ENCODE measurements at regions not wholly inside any gene's neighbourhood (a gene's known extent, or its start where the extent isn't known, plus 50 kb on each side); places are given as distances from the start of the nearest gene placed in this dataset.

GRCh38 chr7:81248420-81248819 is 329.6 kb upstream of the SEMA3C start:
- DNase-seq (ENCODE audit: low read depth in 1 of 2, low spot score in 2 of 2) (no peak), FAIRE-seq (peak; percentile 60)
- H3K18ac ChIP-seq (ENCODE audit: extremely low read depth, low read length), result no peak overlapping the region
- no peak overlapping the region for H2AK5ac ChIP-seq (ENCODE audit: low read depth, low read length)
- no peaks in the 10 kb centered on the region for H3K9me3 ChIP-seq (ENCODE audit: insufficient read depth in 2 of 2, low read depth in 1 of 2, low read length in 1 of 2)
- H4K5ac ChIP-seq (ENCODE audit: insufficient read length, low read depth, low read length), result no peak overlapping the region
- no peak overlapping the region for H2BK120ac ChIP-seq (replicated peaks; ENCODE audit: low read depth, low read length)
- H4K20me1 ChIP-seq (replicated peaks in 1 of 2; ENCODE audit: control insufficient read depth in 1 of 2, insufficient read depth in 2 of 2, low read length in 2 of 2), result no peaks in the 10 kb centered on the region
- no peak overlapping the region for H2BK20ac ChIP-seq (ENCODE audit: low read length)
- H3K27ac ChIP-seq (ENCODE audit: low read depth, low read length), result no peak overlapping the region
- H3K4me2 ChIP-seq (ENCODE audit: insufficient read depth in 1 of 2, low read depth in 2 of 2, low read length in 2 of 2), result no peak overlapping the region
- no peak overlapping the region for H2BK5ac ChIP-seq (ENCODE audit: low read depth, low read length)
- no peak overlapping the region for H3K23ac ChIP-seq (ENCODE audit: insufficient read length)
- H3K14ac ChIP-seq (ENCODE audit: insufficient read length), result no peak overlapping the region
- no peak overlapping the region for H2AFZ ChIP-seq (ENCODE audit: low read length)
- no peak overlapping the region for H3K56ac ChIP-seq (replicated peaks; ENCODE audit: insufficient read length, low read depth, low read length)
- H3K36me3 ChIP-seq (ENCODE audit: control insufficient read depth in 2 of 4, insufficient read depth in 4 of 4, low read length in 3 of 4), result no peaks in the 10 kb centered on the region
- H3K4ac ChIP-seq (replicated peaks; ENCODE audit: insufficient read length, low read depth, low read length), result no peak overlapping the region
- H3K9ac ChIP-seq (replicated peaks in 1 of 4; ENCODE audit: extremely low read depth in 1 of 4, low read depth in 3 of 4, low read length in 3 of 4), result no peak overlapping the region
- WGBS, 2 experiments (ENCODE audit: extremely low coverage in 1 of 2, insufficient coverage in 1 of 2, insufficient read length in 1 of 2, insufficient replicate concordance in 2 of 2, low coverage in 1 of 2, low lambda C conversion rate in 2 of 2, missing lambda C conversion rate in 1 of 2), result 94% methylated on average over 3 of the region's 3 CpGs; no CpG with 5 or more reads in 1 of the 2 experiments
- ChIA-PET POLR2A (ENCODE audit: partially characterized antibody) (no interaction called here), CTCF (ENCODE audit: partially characterized antibody) (interaction anchor here (0.9 to 1.2 kb wide), 3 partner anchors 12 to 332 kb away, joined by 3 read pairs; no protein-coding TSS in a partner anchor)
- H3K27me3 ChIP-seq (replicated peaks in 1 of 4; ENCODE audit: control insufficient read depth in 3 of 4, extremely low read depth in 1 of 4, insufficient read depth in 3 of 4, low read length in 3 of 4), result no peaks in the 10 kb centered on the region
- no peak overlapping the region for H4K8ac ChIP-seq (ENCODE audit: extremely low read depth, insufficient read depth, low read length)
- H4K91ac ChIP-seq (replicated peaks; ENCODE audit: insufficient read length, low read length), result no peak overlapping the region
- H3K4me1 ChIP-seq (replicated peaks in 1 of 4; ENCODE audit: control insufficient read depth in 3 of 4, insufficient read depth in 4 of 4, low read length in 3 of 4), result peaks cover 0 to 3% (median 0%) of the 10 kb centered on the region in 4 experiments; a peak in 2 of 7 replicates
- no peak overlapping the region for H2BK12ac ChIP-seq (ENCODE audit: low read depth, low read length)
- H3K23me2 ChIP-seq (ENCODE audit: low read depth, low read length), result no peaks in the 10 kb centered on the region
- H3K4me3 ChIP-seq (ENCODE audit: extremely low read depth in 1 of 4, insufficient read depth in 2 of 4, low read depth in 3 of 4, low read length in 4 of 4), result no peak overlapping the region
- H3K79me2 ChIP-seq (ENCODE audit: control insufficient read depth in 1 of 2, insufficient read depth in 2 of 2, low read length in 2 of 2), result no peaks in the 10 kb centered on the region
- no peaks in the 10 kb centered on the region for H3K79me1 ChIP-seq (ENCODE audit: low read depth, low read length)
- H2BK15ac ChIP-seq (ENCODE audit: low read length), result no peak overlapping the region
- no peak for TF ChIP-seq CREB1 (IDR thresholded peaks at IDR 0.05)
- TF ChIP-seq SIX5 (IDR thresholded peaks at IDR 0.05; ENCODE audit: low read depth, low read length), result no peak
- no peak for TF ChIP-seq CTBP2 (IDR thresholded peaks at IDR 0.05; ENCODE audit: borderline replicate concordance, insufficient read depth, insufficient read length, low read length)
- TF ChIP-seq CHD2 (IDR thresholded peaks at IDR 0.05; ENCODE audit: low read length), result no peak
- TF ChIP-seq TAF7 (optimal IDR thresholded peaks at IDR 0.05; ENCODE audit: borderline replicate concordance, low read depth, low read length), result no peak
- TF ChIP-seq HDAC6 (IDR thresholded peaks at IDR 0.05; ENCODE audit: low read depth, low read length), result no peak
- no peak for TF ChIP-seq RXRA (IDR thresholded peaks at IDR 0.05; ENCODE audit: insufficient read depth, low read depth, low read length)
- TF ChIP-seq PHF8 (conservative IDR thresholded peaks at IDR 0.05; ENCODE audit: low read depth, low read length), result no peak
- no peak for TF ChIP-seq RNF2 (IDR thresholded peaks at IDR 0.05; ENCODE audit: borderline replicate concordance, low read depth, low read length, missing control alignments, poor library complexity, severe bottlenecking)
- TF ChIP-seq RBBP5 (IDR thresholded peaks at IDR 0.05; ENCODE audit: borderline replicate concordance, low read depth, low read length), result no peak
- no peak for TF ChIP-seq CBX5 (IDR thresholded peaks at IDR 0.05; ENCODE audit: low read depth, low read length)
- no peak for TF ChIP-seq SIN3A (conservative IDR thresholded peaks at IDR 0.05 in 1 of 2, IDR thresholded peaks at IDR 0.05 in 1 of 2; ENCODE audit: low read depth in 1 of 2, low read length in 2 of 2)
- no peak for TF ChIP-seq BACH1 (IDR thresholded peaks at IDR 0.05; ENCODE audit: low read length)
- TF ChIP-seq JUN (IDR thresholded peaks at IDR 0.05; ENCODE audit: low read depth, low read length), result no peak
- TF ChIP-seq EP300 (IDR thresholded peaks at IDR 0.05; ENCODE audit: borderline replicate concordance in 1 of 2, low read depth in 2 of 2, low read length in 2 of 2), result no peak
